Inflammatory macrophage treated with lipopolysaccharide for 4 hours (primary cell): ENCODE measurements at regions not wholly inside any gene's neighbourhood (a gene's known extent, or its start where the extent isn't known, plus 50 kb on each side); places are given as distances from the start of the nearest gene placed in this dataset.

ENCODE experiments used
- DNase-seq: peaks from one replicate; pipeline ENCODE4 v3.0.0-alpha.2; 2020

GRCh38 chr9:26296910-26297572 lies 595.6 kb downstream of the CAAP1 start:
- DNase-seq: no peak

GRCh38 chr9:26292943-26293342 lies 599.7 kb downstream of the CAAP1 start:
- DNase-seq: no peak

GRCh38 chr9:26271495-26272122 lies 593.4 kb upstream of the TUSC1 start:
- DNase-seq: no peak

GRCh38 chr9:26266146-26266793 lies 588.0 kb upstream of the TUSC1 start:
- DNase-seq: no peak

GRCh38 chr9:26264709-26265601 lies 586.7 kb upstream of the TUSC1 start:
- no peak for DNase-seq

GRCh38 chr9:26263478-26263877 lies 585.2 kb upstream of the TUSC1 start:
- DNase-seq: no peak

- DNase-seq: no peak
Observed at GRCh38 chr9:26262421-26263107, 584.3 kb upstream of the TUSC1 start.

GRCh38 chr9:26261503-26262330 lies 583.5 kb upstream of the TUSC1 start:
- no peak for DNase-seq

- DNase-seq: no peak
Observed at GRCh38 chr9:26260238-26260637, 582.0 kb upstream of the TUSC1 start.

GRCh38 chr9:26247861-26248260 lies 569.6 kb upstream of the TUSC1 start:
- DNase-seq: no peak

- DNase-seq: no peak
Observed at GRCh38 chr9:26244661-26245451, 566.6 kb upstream of the TUSC1 start.

- DNase-seq: no peak
Observed at GRCh38 chr9:26243726-26244125, 565.5 kb upstream of the TUSC1 start.

- DNase-seq: no peak
Observed at GRCh38 chr9:26243029-26243697, 564.9 kb upstream of the TUSC1 start.

GRCh38 chr9:26240020-26240419 lies 561.8 kb upstream of the TUSC1 start:
- DNase-seq: no peak

- DNase-seq: no peak
Observed at GRCh38 chr9:26237256-26237655, 559.0 kb upstream of the TUSC1 start.

GRCh38 chr9:26234865-26235264 lies 556.6 kb upstream of the TUSC1 start:
- no peak for DNase-seq

- DNase-seq: no peak
Observed at GRCh38 chr9:26231391-26231790, 553.1 kb upstream of the TUSC1 start.

- DNase-seq: no peak
Observed at GRCh38 chr9:26229324-26230054, 551.2 kb upstream of the TUSC1 start.

GRCh38 chr9:26228273-26228672 lies 550.0 kb upstream of the TUSC1 start:
- no peak for DNase-seq

GRCh38 chr9:26221290-26221689 lies 543.0 kb upstream of the TUSC1 start:
- no peak for DNase-seq
